ENCODE measurements at regions not wholly inside any gene's neighbourhood (a gene's known extent, or its start where the extent isn't known, plus 50 kb on each side); places are given as distances from the start of the nearest gene placed in this dataset.
"Not testable (repeated sequence)": the region's sequence is repeated elsewhere in the genome, so short reads cannot be mapped to it uniquely, and the experiment has no call there.

- no peak for TF ChIP-seq CTCF (IDR thresholded peaks at IDR 0.05; ENCODE audit: borderline replicate concordance)
- no peak overlapping the region for H3K27ac ChIP-seq (replicated peaks)
- H3K36me3 ChIP-seq: no peaks in the 10 kb centered on the region
- no peaks in the 10 kb centered on the region for H3K27me3 ChIP-seq (ENCODE audit: low read depth)
- intact Hi-C loops (cut with micrococcal nuclease): no loop called here
- no peak for DNase-seq
- H3K9me3 ChIP-seq (replicated peaks): no peaks in the 10 kb centered on the region
- no peak overlapping the region for H3K4me3 ChIP-seq
- peaks cover 4% of the 10 kb centered on the region for H3K4me1 ChIP-seq
Measured at GRCh38 chr17:70278844-70279462, 109.6 kb downstream of the KCNJ2 start.

- intact Hi-C loops (cut with micrococcal nuclease): no loop called here
- Histone ChIP-seq H3K27me3 (ENCODE audit: low read depth) (no peaks in the 10 kb centered on the region), H3K36me3 (no peaks in the 10 kb centered on the region), H3K27ac (replicated peaks) (no peak overlapping the region), H3K9me3 (replicated peaks) (no peaks in the 10 kb centered on the region), H3K4me1 (peaks cover 9% of the 10 kb centered on the region), H3K4me3 (no peak overlapping the region)
- TF ChIP-seq CTCF (IDR thresholded peaks at IDR 0.05; ENCODE audit: borderline replicate concordance): no peak
- DNase-seq: no peak
Measured at GRCh38 chr17:70286391-70286790, 117.1 kb downstream of the KCNJ2 start.

- intact Hi-C loops (cut with micrococcal nuclease): no loop called here
- H3K27ac ChIP-seq (replicated peaks): no peak overlapping the region
- no peak overlapping the region for H3K4me3 ChIP-seq
- H3K9me3 ChIP-seq (replicated peaks): no peaks in the 10 kb centered on the region
- H3K36me3 ChIP-seq: no peaks in the 10 kb centered on the region
- no peak for DNase-seq
- TF ChIP-seq CTCF (IDR thresholded peaks at IDR 0.05; ENCODE audit: borderline replicate concordance): no peak
- H3K4me1 ChIP-seq: peaks cover 13% of the 10 kb centered on the region
- H3K27me3 ChIP-seq (ENCODE audit: low read depth): no peaks in the 10 kb centered on the region
Measured at GRCh38 chr17:70288540-70289290, 119.4 kb downstream of the KCNJ2 start.

GRCh38 chr17:70290770-70291169 is 121.4 kb downstream of the KCNJ2 start:
- H3K27me3 ChIP-seq (ENCODE audit: low read depth): no peaks in the 10 kb centered on the region
- no peak for DNase-seq
- no peak overlapping the region for H3K27ac ChIP-seq (replicated peaks)
- no peak overlapping the region for H3K4me3 ChIP-seq
- H3K36me3 ChIP-seq: no peaks in the 10 kb centered on the region
- peaks cover 22% of the 10 kb centered on the region for H3K4me1 ChIP-seq
- no peak for TF ChIP-seq CTCF (IDR thresholded peaks at IDR 0.05; ENCODE audit: borderline replicate concordance)
- intact Hi-C loops (cut with micrococcal nuclease): no loop called here
- H3K9me3 ChIP-seq (replicated peaks): no peaks in the 10 kb centered on the region

- no peak for DNase-seq
- intact Hi-C loops (cut with micrococcal nuclease): no loop called here
Measured at GRCh38 chr17:70292366-70292765, 123.0 kb downstream of the KCNJ2 start.

GRCh38 chr17:70293564-70294310 is 124.4 kb downstream of the KCNJ2 start:
- H3K9me3 ChIP-seq (replicated peaks); H3K36me3 ChIP-seq; H3K4me3 ChIP-seq; DNase-seq; H3K27ac ChIP-seq (replicated peaks); H3K27me3 ChIP-seq (ENCODE audit: low read depth); intact Hi-C loops (cut with micrococcal nuclease): not testable (repeated sequence)
- peaks cover 26% of the 10 kb centered on the region for H3K4me1 ChIP-seq

More at GRCh38 chr17:70292366-70292765, 123.0 kb downstream of the KCNJ2 start:
- H3K27ac ChIP-seq (replicated peaks): no peak overlapping the region
- no peaks in the 10 kb centered on the region for H3K36me3 ChIP-seq
- TF ChIP-seq CTCF (IDR thresholded peaks at IDR 0.05; ENCODE audit: borderline replicate concordance): no peak
- no peaks in the 10 kb centered on the region for H3K27me3 ChIP-seq (ENCODE audit: low read depth)
- H3K4me1 ChIP-seq: peaks cover 26% of the 10 kb centered on the region
- H3K4me3 ChIP-seq: no peak overlapping the region
- no peaks in the 10 kb centered on the region for H3K9me3 ChIP-seq (replicated peaks)
